ENCODE measurements at regions not wholly inside any gene's neighbourhood (a gene's known extent, or its start where the extent isn't known, plus 50 kb on each side); places are given as distances from the start of the nearest gene placed in this dataset.
"Not testable (repeated sequence)": the region's sequence is repeated elsewhere in the genome, so short reads cannot be mapped to it uniquely, and the experiment has no call there.

DNA sequence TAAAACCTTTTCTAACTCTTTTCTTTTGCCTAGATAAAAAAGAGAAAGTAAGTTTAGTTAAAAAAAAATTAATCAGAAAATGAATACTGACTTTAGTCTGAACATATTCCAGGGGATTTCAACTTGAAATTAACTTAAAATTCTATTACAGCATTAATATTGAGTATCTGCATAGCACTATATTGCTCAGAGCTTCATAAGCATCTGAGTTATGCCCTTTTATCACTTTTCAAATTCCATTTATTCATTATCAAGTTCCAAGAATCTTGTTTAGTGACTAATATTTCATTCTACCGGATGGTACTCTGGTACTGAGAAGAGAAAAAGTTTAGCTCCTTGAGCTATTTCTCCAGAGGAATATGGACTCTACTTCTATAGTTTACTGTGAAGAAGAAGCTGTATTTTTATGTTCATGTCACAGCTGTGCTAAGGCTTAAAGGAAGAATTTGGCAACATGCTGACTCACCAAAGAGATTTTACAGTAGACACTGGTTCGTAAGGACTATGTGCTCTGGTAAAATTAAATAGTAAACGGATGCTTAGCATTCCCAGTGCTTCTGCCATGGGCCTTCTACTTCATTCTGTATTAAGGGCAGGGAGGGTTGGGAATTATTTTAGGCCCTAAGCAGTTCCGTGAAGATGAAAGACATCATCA is 285.2 kb upstream of the SEMA6A start:
- DNase-seq (ENCODE audit: low read depth in 4 of 4, low spot score in 2 of 4), result no peak

DNA sequence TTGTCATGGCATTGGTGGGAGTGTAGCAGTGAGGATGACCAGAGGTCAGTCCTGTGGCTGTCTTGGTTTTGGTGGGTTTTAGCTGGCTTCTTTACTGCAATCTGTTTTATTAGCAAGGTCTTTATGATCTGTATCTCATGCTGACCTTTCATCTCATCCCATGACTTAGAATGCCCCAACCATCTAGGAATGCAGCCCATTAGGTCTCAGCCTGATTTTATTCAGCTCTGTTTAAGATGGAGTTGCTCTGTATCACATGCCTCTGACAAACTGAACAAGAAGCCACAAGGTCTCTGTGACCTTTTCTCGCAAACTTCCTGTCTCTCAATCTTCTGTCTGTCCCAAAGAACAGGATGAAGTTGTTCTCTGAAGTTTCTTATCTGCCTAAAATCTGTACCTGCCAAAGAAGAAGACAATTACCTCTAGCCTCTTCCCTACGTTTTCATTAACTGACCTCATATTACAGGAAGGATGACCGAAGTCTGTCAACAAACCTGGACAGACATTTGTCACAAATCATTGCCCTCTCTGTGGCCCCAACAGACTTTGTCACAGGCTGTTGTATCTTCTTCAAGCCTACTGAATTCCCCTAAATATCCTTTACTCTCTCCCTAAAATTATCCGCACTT is 284.2 kb upstream of the SEMA6A start:
- DNase-seq (ENCODE audit: low read depth in 4 of 4, low spot score in 2 of 4), result no peak

DNA sequence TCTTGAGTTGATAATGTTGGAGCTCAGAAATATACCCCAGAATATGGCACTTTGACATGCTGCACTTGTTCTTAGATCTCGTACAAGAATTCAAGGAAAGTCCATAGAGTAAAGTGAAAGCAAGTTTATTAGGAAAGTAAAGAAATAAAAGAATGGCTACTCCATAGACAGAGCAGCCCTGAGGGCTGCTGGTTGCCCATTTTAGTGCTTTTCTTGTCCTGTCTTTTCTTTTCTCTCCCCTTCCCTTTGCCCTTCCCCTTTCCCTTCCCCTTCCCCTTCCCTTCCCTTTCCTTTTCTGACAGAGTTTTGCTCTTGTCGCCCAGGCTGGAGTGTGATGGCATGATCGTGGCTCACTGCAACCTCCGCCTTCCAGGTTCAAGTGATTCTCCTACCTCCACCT is 283.4 kb upstream of the SEMA6A start:
- DNase-seq (ENCODE audit: low read depth in 4 of 4, low spot score in 2 of 4), result not testable (repeated sequence)

DNA sequence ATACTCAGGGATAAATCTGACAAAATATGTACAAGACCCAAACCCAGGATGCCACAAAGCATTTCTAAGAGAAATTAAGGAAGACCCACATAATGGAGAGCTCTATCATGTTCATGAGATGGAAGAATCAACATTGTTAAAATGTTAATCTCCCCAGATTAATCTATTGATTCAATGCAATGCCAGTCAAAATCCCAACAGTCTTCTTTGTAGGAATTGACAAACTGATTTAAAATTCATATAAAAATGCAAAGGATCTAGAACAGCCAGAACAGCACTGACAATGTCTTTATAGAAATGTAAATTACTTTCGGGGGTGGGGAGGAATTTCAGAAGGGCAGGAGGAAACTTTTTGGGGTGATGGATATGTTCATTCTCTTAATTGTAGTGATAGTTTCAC is 281.6 kb upstream of the SEMA6A start:
- no peak for DNase-seq (ENCODE audit: low read depth in 4 of 4, low spot score in 2 of 4)

DNA sequence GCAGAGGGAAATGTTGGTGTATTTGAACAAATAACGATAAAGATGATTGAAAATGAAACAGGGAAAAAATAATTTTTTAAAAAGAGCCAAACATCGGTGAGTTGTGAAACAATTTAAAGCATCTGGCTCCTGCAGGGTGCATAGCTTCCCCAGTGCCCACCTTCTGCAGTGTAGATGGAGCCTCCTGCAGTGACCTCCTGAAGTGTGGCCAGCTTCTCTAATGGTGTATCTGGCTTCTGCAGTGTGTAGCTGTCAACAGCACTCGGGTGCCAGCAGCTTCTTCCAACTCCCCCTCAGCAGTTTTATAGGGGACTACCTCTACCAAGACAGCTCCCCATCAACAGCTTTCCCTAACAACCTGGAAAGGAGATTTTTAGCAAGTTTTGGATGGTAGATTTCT is 279.4 kb upstream of the SEMA6A start:
- DNase-seq (ENCODE audit: low read depth in 4 of 4, low spot score in 2 of 4), result no peak

DNA sequence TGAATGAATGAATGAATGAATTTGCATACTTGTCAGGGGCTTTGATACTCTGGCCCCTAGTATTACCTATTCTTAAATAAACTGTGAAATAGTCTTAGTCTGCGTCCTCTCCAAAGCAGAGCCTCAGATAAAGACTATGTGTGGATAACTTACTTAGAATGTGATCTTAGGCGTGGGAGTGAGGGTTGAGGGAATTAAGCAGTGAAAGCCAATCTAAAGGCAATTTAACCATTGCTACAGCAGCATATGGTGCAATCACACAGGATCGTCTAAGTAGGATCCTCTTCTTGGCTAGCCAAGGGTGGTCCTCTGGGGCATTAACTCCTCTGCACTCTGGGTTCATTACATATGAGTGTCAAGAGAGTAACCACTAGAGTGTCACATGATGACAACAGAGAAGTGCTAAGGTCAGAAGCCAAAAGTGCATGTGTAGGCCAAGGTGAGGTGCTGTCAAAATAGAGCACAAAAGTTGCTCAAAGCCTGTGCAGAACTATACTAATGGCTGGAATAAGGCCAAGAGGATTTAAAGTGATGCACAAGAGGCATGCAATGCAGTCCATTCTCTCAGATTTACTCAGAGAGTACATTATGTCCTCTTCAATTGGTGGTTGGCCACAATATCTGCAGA is 274.4 kb upstream of the SEMA6A start:
- no peak for DNase-seq (ENCODE audit: low read depth in 4 of 4, low spot score in 2 of 4)

DNA sequence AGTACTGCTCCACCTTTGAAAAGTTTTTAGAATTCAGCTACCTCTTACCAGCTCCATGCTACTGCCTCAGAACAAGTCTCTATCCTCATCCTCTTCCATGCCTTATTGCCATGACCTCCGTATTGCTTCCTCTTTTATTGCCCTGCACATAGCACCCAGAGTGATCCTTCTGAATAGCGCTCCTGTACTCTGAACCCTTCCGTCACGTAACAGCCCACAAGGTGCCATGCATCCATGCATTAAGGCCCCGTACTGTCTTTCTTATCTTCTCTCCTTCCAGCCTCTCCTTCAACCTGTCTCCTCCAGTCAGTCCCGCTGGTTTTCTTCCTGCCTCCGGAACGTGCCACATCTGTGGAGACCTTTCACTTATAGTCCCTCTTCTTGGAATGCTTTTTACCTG is 273.3 kb upstream of the SEMA6A start:
- DNase-seq (ENCODE audit: low read depth in 4 of 4, low spot score in 2 of 4), result no peak

DNA sequence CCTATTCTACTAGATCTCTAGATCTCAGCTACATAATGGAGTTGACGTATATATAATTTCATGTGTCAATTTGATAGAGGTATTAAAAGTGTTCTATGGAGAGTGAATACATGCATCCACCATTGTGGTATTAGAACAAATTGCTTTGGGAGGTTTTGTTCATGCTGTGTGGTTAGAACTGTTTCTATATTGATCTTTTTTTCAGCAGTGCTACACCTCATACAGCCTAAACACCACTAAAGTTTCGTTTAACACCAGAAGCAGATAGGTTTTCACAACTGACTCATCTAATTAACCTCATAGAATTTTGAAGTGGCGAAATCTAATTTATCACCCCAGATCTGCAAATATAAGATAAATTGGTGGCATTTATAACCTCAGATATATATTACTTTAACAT is 269.4 kb upstream of the SEMA6A start:
- no peak for DNase-seq (ENCODE audit: low read depth in 4 of 4, low spot score in 2 of 4)

DNA sequence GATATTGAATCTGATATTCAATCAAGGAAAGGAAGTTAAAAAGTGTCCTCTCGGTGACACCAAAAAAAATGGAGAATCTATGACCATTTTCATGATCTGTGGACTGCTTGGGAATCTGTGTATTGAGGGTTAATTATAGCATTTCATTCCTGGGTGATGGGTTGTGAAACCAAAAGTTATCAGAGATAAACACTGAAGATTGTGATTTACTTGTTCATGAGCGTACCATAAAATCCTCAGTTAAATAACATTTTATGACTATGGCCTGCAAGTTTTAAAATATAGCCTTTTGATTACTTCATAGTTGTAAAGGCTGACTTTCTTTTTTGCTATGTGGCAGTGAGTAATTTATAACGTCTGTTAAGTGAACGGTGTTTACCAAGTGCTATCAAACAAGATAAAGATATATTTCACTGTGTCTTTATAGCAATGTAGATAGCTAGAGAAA is 267.9 kb upstream of the SEMA6A start:
- DNase-seq (ENCODE audit: low read depth in 4 of 4, low spot score in 2 of 4), result no peak

DNA sequence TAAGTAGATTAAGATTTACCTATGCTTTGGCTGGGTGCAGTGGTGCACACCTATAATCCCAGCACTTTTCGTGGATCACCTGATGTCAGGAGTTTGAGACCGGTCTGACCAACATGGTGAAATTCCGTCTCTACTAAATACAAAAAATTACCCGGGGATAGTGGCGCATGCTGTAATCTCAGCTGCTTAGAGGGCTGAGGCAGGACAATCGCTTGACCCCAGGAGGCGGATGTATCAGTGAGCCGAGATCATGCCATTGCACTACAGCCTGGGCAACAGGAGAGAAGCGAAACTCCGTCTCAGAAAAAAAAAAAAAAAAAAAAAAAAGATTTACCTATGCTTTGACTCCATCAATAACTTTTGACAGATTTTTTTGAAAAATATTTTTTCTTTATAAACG is 267.1 kb upstream of the SEMA6A start:
- DNase-seq (ENCODE audit: low read depth in 4 of 4, low spot score in 2 of 4), result no peak

DNA sequence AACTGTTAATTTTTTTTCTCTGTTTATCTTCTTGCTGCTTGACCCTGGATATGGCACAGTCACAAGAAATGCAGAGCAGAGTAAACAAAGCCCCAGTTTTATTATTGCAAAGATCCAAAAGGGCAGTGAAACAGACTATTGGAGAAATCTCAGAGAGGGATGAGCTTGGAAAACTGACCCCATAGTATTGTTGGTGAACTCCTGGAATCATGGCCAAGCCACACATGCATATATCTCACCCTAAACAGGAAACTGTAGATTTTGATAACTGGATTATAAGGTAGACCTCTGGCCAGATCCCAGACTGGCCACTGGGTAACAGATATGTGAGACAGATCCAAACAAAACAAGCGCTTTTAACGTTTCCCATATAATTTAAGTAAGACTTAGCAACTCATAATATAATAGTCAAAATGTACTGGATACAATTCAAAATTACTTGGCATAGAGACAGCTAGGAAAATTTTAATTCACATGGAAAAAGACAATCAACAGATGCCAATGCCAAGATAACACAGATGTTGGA is 263.5 kb upstream of the SEMA6A start:
- no peak for DNase-seq (ENCODE audit: low read depth in 4 of 4, low spot score in 2 of 4)

DNA sequence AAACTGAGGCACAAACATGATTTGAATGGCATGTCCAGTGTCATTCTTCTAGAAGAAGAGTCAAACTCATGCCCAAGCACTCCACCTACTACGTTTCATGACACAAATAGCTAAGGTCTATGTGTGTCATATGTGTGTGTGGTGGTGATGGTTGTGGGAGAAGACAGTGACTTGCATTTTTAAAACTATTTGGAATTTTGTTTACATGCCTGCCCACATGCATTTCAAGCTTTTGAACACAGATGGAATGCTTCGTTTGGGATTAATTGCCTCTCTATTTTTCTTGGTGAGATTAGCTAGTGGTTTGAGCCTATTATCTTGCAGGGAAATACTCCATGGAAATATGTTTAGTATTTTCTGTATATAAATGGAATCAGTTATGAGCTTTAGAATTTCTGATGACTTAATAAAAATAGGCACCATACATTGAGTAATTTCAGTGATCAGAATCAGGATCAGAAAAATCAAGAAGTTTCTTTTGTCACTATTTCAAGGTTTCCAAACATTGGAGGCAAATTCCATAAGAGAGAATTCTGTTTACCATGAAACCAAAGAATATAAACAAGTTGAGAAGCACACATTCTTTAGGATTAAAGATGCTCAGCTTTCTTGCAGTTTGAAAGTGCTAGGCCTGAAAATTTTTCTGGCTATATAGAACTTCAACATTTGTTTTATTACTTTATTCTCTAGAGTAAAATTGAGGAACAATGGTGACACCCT is 260.3 kb upstream of the SEMA6A start:
- DNase-seq (ENCODE audit: low read depth in 4 of 4, low spot score in 2 of 4), result no peak

DNA sequence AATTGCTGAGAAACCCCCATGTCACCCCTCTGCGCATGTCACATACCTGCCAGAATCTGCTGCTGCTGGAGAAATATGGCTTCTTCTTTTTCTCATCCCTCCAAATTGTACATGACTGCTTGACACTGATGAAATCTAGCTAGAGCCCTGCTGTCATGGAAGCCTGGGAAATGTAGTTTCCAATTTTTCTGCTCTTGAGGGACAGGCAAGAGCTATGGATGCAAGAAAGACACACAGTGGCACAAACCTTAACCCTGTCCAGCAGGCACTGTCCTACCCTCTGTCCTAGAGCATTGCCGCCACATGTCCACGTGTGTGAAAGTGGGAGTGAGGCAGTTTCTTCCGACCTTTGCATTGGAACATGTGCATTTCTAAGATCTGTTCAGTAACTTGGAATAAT is 255.5 kb upstream of the SEMA6A start:
- DNase-seq (ENCODE audit: low read depth in 4 of 4, low spot score in 2 of 4), result no peak

DNA sequence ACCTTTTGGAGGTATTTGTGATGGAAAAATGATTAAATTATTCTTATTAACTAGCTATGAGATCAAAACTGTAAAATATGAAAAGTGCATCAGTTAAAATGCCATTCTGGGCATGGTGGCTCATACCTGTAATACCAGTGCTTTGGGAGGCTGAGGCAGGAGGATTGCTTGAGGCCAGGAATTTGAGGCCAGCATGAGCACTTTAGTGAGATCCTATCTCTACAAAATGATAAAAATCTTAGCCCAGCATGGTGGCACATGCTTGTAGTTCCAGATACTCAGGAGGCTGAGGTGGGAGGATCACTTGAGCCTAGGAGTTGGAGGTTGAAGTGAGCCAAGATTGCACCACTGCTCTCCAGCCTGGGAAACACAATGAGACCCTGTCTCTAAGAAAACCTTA is 252.5 kb upstream of the SEMA6A start:
- DNase-seq (ENCODE audit: low read depth in 4 of 4, low spot score in 2 of 4), result no peak

DNA sequence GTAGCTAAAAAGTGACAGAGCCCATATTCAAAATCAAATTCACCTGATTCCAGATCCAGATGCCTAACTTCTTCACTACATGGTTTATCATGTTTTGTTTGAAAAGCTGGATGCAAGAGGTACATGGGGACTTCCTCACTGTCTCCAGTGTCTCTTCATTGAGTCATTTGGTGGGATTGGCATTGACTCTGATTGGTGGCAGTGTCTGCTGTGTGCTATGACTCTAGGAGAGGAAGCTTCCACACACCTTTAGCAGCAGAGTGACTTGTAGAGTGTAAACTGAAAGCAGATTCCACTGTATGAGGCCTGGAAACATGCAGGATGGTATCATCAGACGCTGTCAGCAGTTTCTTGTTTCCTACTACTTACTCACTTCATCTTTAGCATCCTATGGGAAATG is 250.9 kb upstream of the SEMA6A start:
- no peak for DNase-seq (ENCODE audit: low read depth in 4 of 4, low spot score in 2 of 4)

DNA sequence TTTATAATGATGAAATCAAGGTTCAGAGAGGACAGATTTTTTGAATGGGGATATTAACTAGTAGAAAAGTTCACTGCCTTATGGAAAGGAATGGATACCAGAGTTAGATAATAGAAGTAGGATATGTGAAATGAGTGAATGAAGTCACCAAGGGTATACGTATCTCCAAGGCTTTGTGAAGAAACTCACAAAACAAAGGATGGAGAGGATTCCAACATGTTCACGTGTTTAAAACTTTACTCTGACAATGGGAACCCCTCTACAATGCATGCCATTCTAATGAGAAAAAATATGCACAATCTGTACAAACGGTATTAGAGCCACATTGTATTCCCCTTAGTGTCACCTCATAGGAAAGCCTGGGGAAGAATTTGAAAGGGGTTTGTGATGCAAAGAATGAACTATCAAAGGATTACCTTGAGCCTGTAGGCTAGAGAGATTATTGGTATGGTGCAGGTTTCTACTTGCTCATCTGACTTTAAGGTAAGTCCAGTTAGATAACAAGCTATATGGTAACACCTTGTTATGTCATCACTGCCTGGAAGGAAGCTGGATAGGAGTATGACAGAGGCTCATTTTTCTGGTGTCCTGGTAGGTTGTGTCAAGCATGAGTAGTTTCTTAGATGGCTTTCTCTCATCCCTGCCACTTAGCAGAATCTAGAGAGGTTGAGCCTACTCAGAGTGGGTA is 250.3 kb upstream of the SEMA6A start:
- DNase-seq (ENCODE audit: low read depth in 4 of 4, low spot score in 2 of 4), result no peak

DNA sequence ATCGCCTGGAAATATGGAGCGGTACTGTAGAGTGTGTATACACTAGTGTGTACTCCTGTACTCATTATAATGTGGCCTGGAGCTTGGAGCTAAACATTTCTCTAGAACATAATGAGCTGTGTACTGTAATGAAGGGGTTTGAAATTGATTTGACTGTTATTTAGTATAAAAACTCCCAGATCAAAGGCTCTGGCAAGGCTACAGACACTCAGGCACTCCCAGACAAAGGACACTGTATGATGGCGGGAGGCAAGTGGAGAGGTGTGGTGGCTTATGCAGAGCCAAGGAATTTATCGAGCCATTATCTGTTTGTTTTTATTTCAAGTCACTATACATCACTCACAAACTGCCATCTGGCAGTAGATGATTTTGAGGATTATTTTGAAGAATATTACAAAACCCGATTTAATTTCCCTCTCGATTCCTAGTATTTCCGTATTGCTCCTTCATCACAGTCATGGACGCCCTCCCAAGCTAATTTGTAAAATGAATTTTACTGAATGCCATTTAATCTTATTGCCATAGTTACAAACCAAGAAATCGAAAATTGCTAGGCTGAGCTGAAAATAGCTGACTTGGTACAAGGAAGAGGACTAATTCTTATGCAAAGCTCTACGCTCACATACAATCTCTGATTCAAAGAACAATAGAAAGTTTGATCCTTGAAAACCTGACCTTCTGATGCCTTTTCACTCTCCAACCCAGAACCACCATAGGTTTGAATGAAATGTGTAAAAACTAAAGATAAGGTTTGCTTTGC is 240.2 kb upstream of the SEMA6A start:
- DNase-seq (ENCODE audit: low read depth in 4 of 4, low spot score in 2 of 4), result no peak

DNA sequence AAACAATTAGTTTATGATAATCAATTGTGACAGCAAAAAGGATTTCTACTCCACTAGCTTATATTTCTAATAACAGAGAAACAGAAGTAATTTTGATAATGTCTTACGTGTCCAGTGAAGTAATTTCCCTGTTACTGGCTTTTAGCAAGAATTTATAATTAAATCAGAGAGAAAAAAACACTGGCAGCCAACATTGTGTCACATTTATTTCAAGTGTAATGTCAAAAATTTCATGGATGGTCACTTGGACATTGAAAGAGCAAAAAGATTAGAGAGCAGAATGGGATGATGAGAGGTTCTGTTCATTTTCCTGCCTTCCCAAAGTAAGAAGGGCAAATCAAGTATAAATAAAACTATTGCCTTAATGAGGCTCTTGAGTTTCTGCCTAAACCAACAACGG is 239.3 kb upstream of the SEMA6A start:
- no peak for DNase-seq (ENCODE audit: low read depth in 4 of 4, low spot score in 2 of 4)

DNA sequence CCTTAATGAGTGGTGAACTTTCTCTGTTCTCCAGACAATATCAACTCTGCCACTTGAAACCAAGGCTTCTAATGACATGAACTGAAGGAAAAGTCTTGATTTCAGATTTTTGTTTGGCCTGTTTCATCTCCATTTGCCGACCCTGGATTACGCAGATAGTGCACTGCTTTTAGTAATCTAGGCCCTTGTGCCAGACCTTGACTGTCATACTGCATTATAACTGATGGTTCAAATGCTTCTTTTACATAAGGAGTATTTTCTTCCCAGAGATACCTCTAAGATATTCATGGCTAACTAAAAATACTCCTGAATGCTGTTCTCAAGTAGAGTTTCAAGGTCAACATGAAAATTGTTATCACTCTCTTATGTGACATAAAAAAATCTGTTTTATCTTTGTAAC is 238.7 kb upstream of the SEMA6A start:
- no peak for DNase-seq (ENCODE audit: low read depth in 4 of 4, low spot score in 2 of 4)

DNA sequence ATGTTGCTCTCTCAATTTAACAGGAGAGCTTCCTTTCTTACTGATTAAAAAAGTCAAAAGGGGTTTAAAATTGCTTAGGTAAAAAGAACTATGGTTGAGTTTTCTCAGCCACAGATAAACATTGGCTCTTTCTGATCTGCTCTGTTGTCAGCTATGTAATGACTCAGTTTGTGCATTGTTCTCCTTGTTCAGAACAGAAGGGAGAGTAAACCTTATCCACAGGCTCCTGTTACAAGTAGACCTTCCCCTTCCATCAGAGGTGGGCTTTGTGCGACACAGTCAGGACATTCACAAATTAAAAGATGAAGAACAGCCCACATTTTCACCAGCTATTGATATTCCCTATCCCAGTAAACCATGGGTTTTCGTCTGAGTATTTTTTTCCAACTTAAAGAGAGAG is 236.3 kb upstream of the SEMA6A start:
- DNase-seq (ENCODE audit: low read depth in 4 of 4, low spot score in 2 of 4), result no peak

Measured in left renal cortex interstitium (tissue), 4 donors.